ENCODE measurements at regions not wholly inside any gene's neighbourhood (a gene's known extent, or its start where the extent isn't known, plus 50 kb on each side); places are given as distances from the start of the nearest gene placed in this dataset.

- TF ChIP-seq EZH2 (IDR thresholded peaks at IDR 0.05; ENCODE audit: low read length, missing control alignments) (no peak), CTCF (conservative IDR thresholded peaks at IDR 0.05 in 1 of 2, IDR thresholded peaks at IDR 0.05 in 1 of 2; ENCODE audit: low read depth in 1 of 2, low read length in 2 of 2) (no peak)
Measured at GRCh38 chr18:73366713-73367112, 498.9 kb upstream of the NETO1 start.

Data from fibroblast of lung (primary cell).